ENCODE measurements at regions not wholly inside any gene's neighbourhood (a gene's known extent, or its start where the extent isn't known, plus 50 kb on each side); places are given as distances from the start of the nearest gene placed in this dataset.

GRCh38 chr19:32238076-32238475, 107.3 kb upstream of the ZNF507 start:
- Histone ChIP-seq H3K4me3 (ENCODE audit: low read length in 3 of 3) (no peak overlapping the region), H3K4me1 (ENCODE audit: control insufficient read depth in 2 of 3, insufficient read depth in 2 of 3, low read depth in 1 of 3, low read length in 3 of 3) (no peaks in the 10 kb centered on the region), H3K27ac (ENCODE audit: low read depth in 2 of 2, low read length in 2 of 2) (no peak overlapping the region), H3K36me3 (ENCODE audit: control insufficient read depth in 2 of 3, insufficient read depth in 3 of 3, low read length in 3 of 3) (no peaks in the 10 kb centered on the region), H3K27me3 (ENCODE audit: control insufficient read depth, insufficient read depth, low read length) (no peaks in the 10 kb centered on the region), H3K9ac (ENCODE audit: low read length in 3 of 3) (no peak overlapping the region), H3K9me3 (ENCODE audit: control insufficient read depth in 2 of 3, insufficient read depth in 1 of 3, low read length in 3 of 3) (no peaks in the 10 kb centered on the region)
- TF ChIP-seq CTCF (IDR thresholded peaks at IDR 0.05; ENCODE audit: borderline replicate concordance, extremely low read depth, insufficient read depth) = no peak
- FAIRE-seq = no peak
- DNase-seq = no peak
- intact Hi-C loops (cut with DNase I) = no loop called here

GRCh38 chr19:32240316-32240715, 105.1 kb upstream of the ZNF507 start:
- no peak overlapping the region for H3K9ac ChIP-seq (ENCODE audit: low read length in 3 of 3)
- H3K27ac ChIP-seq (ENCODE audit: low read depth in 2 of 2, low read length in 2 of 2) = no peak overlapping the region
- H3K36me3 ChIP-seq (ENCODE audit: control insufficient read depth in 2 of 3, insufficient read depth in 3 of 3, low read length in 3 of 3) = no peaks in the 10 kb centered on the region
- no peak overlapping the region for H3K4me3 ChIP-seq (ENCODE audit: low read length in 3 of 3)
- DNase-seq (no peak), FAIRE-seq (no peak)
- intact Hi-C loops (cut with DNase I) = no loop called here
- H3K4me1 ChIP-seq (ENCODE audit: control insufficient read depth in 2 of 3, insufficient read depth in 2 of 3, low read depth in 1 of 3, low read length in 3 of 3) = no peaks in the 10 kb centered on the region
- no peak for TF ChIP-seq CTCF (IDR thresholded peaks at IDR 0.05; ENCODE audit: borderline replicate concordance, extremely low read depth, insufficient read depth)
- H3K9me3 ChIP-seq (ENCODE audit: control insufficient read depth in 2 of 3, insufficient read depth in 1 of 3, low read length in 3 of 3) = no peaks in the 10 kb centered on the region
- H3K27me3 ChIP-seq (ENCODE audit: control insufficient read depth, insufficient read depth, low read length) = no peaks in the 10 kb centered on the region

- TF ChIP-seq CTCF (IDR thresholded peaks at IDR 0.05; ENCODE audit: borderline replicate concordance, extremely low read depth, insufficient read depth) = no peak
- DNase-seq = no peak
These were observed 104.1 kb upstream of the ZNF507 start for GRCh38 chr19:32241306-32241705.

More at GRCh38 chr19:32241306-32241705, 104.1 kb upstream of the ZNF507 start:
- Histone ChIP-seq H3K27ac (ENCODE audit: low read depth in 2 of 2, low read length in 2 of 2) (no peak overlapping the region), H3K9ac (ENCODE audit: low read length in 3 of 3) (no peak overlapping the region), H3K36me3 (ENCODE audit: control insufficient read depth in 2 of 3, insufficient read depth in 3 of 3, low read length in 3 of 3) (no peaks in the 10 kb centered on the region), H3K27me3 (ENCODE audit: control insufficient read depth, insufficient read depth, low read length) (no peaks in the 10 kb centered on the region), H3K4me3 (ENCODE audit: low read length in 3 of 3) (no peak overlapping the region), H3K4me1 (ENCODE audit: control insufficient read depth in 2 of 3, insufficient read depth in 2 of 3, low read depth in 1 of 3, low read length in 3 of 3) (no peaks in the 10 kb centered on the region), H3K9me3 (ENCODE audit: control insufficient read depth in 2 of 3, insufficient read depth in 1 of 3, low read length in 3 of 3) (no peaks in the 10 kb centered on the region)
- intact Hi-C loops (cut with DNase I) = no loop called here
- no peak for FAIRE-seq

Measured in kidney (tissue), 13 donors.